K562 (cell line): ENCODE measurements at regions not wholly inside any gene's neighbourhood (a gene's known extent, or its start where the extent isn't known, plus 50 kb on each side); places are given as distances from the start of the nearest gene placed in this dataset.
A peak's percentile ranks its signal among the peaks of the same experiment; 100 is the strongest.

Source experiments
- BRD4 ChIP-seq: fragments of 200-600 bp; sonication (generic); IDR thresholded peaks from 2 replicates; pipeline ENCODE4 v1.6.1; 2017; ENCODE audit warnings: inconsistent platforms
- EP300 ChIP-seq: IDR thresholded peaks from 2 replicates; pipeline ENCODE4 v1.6.1; 2012; ENCODE audit warnings: low read length, improper control_type of control experiment
- GATA2 ChIP-seq: sonication (generic); formaldehyde crosslinking; IDR thresholded peaks from 2 replicates; pipeline ENCODE4 v1.4.0; 2020; ENCODE audit warnings: mild to moderate bottlenecking, missing genetic modification reagents
- L3MBTL2 ChIP-seq: fragments of 450-650 bp; IDR thresholded peaks from 2 replicates; pipeline ENCODE4 v1.6.1; 2016; ENCODE audit warnings: mild to moderate bottlenecking, moderate library complexity
- MBD2 ChIP-seq: sonication (generic); IDR thresholded peaks from 2 replicates; pipeline ENCODE4 v1.6.1; 2016; ENCODE audit warnings: low read depth, borderline replicate concordance
- MCM7 ChIP-seq, 2 experiments: fragments of 450-650 bp; IDR thresholded peaks; 2 replicates each; pipeline ENCODE4 v1.6.1; 2016 to 2018
- MTA3 ChIP-seq: fragments of 450-650 bp; formaldehyde crosslinking; IDR thresholded peaks from 2 replicates; pipeline ENCODE4 v1.6.1; 2017; ENCODE audit warnings: mild to moderate bottlenecking, borderline replicate concordance
- NFE2L1 ChIP-seq: fragments of 450-650 bp; IDR thresholded peaks from 2 replicates; pipeline ENCODE4 v1.6.1; 2016; ENCODE audit warnings: missing genetic modification characterization, low read depth, mild to moderate bottlenecking, missing compliant biosample characterization, moderate library complexity, borderline replicate concordance
- OTX1 ChIP-seq: fragments of 450-650 bp; formaldehyde crosslinking; IDR thresholded peaks from 2 replicates; pipeline ENCODE4 v1.4.0; 2022; ENCODE audit warnings: mild to moderate bottlenecking
- SIN3A ChIP-seq, 2 experiments: fragments of 150-350 bp in 1 of 2; IDR thresholded peaks; 2 replicates each; pipeline ENCODE4 v1.6.1; 2011 to 2016; ENCODE audit warnings: borderline replicate concordance in 2 of 2, low read depth in 2 of 2, low read length in 2 of 2, mild to moderate bottlenecking in 2 of 2, moderate library complexity in 2 of 2; ENCODE audit not compliant: control insufficient read depth in 1 of 2
- TCFL5 ChIP-seq: fragments of 250-450 bp; sonication (Bioruptor Pico); conservative IDR thresholded peaks from 2 replicates; pipeline ENCODE4 v1.6.1; 2021; ENCODE audit warnings: mild to moderate bottlenecking, moderate library complexity, matching md5 sums
- TSC22D4 ChIP-seq: fragments of 450-650 bp; IDR thresholded peaks from 2 replicates; pipeline ENCODE4 v1.6.1; 2016; ENCODE audit warnings: missing genetic modification characterization, missing biosample characterization, control low read depth
- XRCC5 ChIP-seq: fragments of 200-400 bp; formaldehyde crosslinking; IDR thresholded peaks from 2 replicates; pipeline ENCODE4 v1.6.1; 2017; ENCODE audit warnings: low read depth, mild to moderate bottlenecking, low read length
- ZNF764 ChIP-seq: fragments of 250-450 bp; sonication (Bioruptor Pico); IDR thresholded peaks from 2 replicates; pipeline ENCODE4 v1.4.0; 2020; ENCODE audit warnings: low read depth, mild to moderate bottlenecking, moderate library complexity
- TF ChIP-seq, protein P1 (sequence below), 3 experiments: fragments of 200-800 bp in 1 of 3; fragments of 250-450 bp in 1 of 3; fragments of 450-650 bp in 1 of 3; sonication (Bioruptor Pico) in 1 of 3; sonication (Bioruptor generic) in 1 of 3; formaldehyde crosslinking in 1 of 3; IDR thresholded peaks; 2 replicates each; pipeline versions ENCODE4 v1.6.1 to v1.8.0; 2016 to 2022; ENCODE audit warnings: mild to moderate bottlenecking in 2 of 3, missing genetic modification characterization in 2 of 3, missing compliant biosample characterization in 1 of 3, moderate library complexity in 1 of 3
- TF ChIP-seq, protein P2 (sequence below), 3 experiments: IDR thresholded peaks in 2 of 3; conservative IDR thresholded peaks in 1 of 3; 2 replicates each; pipeline ENCODE4 v1.5.1; 2011 to 2012; ENCODE audit warnings: low read length in 3 of 3, mild to moderate bottlenecking in 3 of 3, control low read depth in 2 of 3, improper control_type of control experiment in 1 of 3, inconsistent platforms in 1 of 3, low read depth in 1 of 3, mixed read lengths in 1 of 3, moderate library complexity in 1 of 3; ENCODE audit not compliant: insufficient read depth in 2 of 3
- TF ChIP-seq, protein P3 (sequence below): sonication (generic); formaldehyde crosslinking; IDR thresholded peaks from 2 replicates; pipeline ENCODE4 v1.8.0; 2022; ENCODE audit warnings: mild to moderate bottlenecking, missing genetic modification reagents

DNA sequence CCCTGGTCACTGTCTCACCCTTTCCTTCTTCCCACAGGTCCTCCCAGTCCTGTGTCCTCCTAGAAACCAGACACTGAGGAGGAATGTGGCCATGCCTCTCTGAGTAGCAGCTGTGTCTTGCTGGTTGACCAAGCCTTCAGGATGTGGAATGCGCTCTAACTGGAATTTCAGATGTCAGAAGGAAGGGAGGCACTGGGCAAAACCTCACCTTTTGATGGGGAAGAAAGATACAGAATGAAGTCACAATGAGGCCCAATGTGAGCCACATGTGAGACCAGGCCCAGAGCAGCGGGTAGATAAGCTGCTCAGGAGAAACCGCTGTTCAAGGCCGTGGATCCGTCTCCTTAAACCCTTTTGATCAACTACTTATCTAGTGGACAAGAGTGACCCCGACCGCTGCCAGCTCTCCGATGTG lies 54.8 kb upstream of the ECHDC3 start (continued):
- TF ChIP-seq, protein P1, sequence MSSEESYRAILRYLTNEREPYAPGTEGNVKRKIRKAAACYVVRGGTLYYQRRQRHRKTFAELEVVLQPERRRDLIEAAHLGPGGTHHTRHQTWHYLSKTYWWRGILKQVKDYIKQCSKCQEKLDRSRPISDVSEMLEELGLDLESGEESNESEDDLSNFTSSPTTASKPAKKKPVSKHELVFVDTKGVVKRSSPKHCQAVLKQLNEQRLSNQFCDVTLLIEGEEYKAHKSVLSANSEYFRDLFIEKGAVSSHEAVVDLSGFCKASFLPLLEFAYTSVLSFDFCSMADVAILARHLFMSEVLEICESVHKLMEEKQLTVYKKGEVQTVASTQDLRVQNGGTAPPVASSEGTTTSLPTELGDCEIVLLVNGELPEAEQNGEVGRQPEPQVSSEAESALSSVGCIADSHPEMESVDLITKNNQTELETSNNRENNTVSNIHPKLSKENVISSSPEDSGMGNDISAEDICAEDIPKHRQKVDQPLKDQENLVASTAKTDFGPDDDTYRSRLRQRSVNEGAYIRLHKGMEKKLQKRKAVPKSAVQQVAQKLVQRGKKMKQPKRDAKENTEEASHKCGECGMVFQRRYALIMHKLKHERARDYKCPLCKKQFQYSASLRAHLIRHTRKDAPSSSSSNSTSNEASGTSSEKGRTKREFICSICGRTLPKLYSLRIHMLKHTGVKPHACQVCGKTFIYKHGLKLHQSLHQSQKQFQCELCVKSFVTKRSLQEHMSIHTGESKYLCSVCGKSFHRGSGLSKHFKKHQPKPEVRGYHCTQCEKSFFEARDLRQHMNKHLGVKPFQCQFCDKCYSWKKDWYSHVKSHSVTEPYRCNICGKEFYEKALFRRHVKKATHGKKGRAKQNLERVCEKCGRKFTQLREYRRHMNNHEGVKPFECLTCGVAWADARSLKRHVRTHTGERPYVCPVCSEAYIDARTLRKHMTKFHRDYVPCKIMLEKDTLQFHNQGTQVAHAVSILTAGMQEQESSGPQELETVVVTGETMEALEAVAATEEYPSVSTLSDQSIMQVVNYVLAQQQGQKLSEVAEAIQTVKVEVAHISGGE (CRISPR knock-in tag; IDR thresholded peaks at IDR 0.05), result peak in 2 of 3 experiments; percentile 63 to 69; a peak in 3 of 6 replicates
- TF ChIP-seq SIN3A (IDR thresholded peaks at IDR 0.05; ENCODE audit: borderline replicate concordance in 2 of 2, control insufficient read depth in 1 of 2, low read depth in 2 of 2, low read length in 2 of 2) (no peak), NFE2L1 (no peak), TSC22D4 (tag) (no peak), OTX1 (CRISPR knock-in tag) (no peak), GATA2 (0 out of 2 replicates have a peak, but pooled peaks have one; percentile 39), BRD4 (no peak), MBD2 (no peak), ZNF764 (CRISPR knock-in tag) (no peak), XRCC5 (no peak), EP300 (peak; percentile 57; the same call in 1 of the 2 replicates), L3MBTL2 (peak; percentile 84), MTA3 (0 out of 2 replicates have a peak, but pooled peaks have one; percentile 61), MCM7 (IDR thresholded peaks at IDR 0.05) (no peak), TCFL5 (CRISPR knock-in tag) (no peak)
- TF ChIP-seq, protein P2, sequence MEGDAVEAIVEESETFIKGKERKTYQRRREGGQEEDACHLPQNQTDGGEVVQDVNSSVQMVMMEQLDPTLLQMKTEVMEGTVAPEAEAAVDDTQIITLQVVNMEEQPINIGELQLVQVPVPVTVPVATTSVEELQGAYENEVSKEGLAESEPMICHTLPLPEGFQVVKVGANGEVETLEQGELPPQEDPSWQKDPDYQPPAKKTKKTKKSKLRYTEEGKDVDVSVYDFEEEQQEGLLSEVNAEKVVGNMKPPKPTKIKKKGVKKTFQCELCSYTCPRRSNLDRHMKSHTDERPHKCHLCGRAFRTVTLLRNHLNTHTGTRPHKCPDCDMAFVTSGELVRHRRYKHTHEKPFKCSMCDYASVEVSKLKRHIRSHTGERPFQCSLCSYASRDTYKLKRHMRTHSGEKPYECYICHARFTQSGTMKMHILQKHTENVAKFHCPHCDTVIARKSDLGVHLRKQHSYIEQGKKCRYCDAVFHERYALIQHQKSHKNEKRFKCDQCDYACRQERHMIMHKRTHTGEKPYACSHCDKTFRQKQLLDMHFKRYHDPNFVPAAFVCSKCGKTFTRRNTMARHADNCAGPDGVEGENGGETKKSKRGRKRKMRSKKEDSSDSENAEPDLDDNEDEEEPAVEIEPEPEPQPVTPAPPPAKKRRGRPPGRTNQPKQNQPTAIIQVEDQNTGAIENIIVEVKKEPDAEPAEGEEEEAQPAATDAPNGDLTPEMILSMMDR (IDR thresholded peaks at IDR 0.05 in 2 of 3, conservative IDR thresholded peaks at IDR 0.05 in 1 of 3; ENCODE audit: insufficient read depth in 2 of 3, low read depth in 1 of 3, low read length in 3 of 3), result no peak
- TF ChIP-seq, protein P3, sequence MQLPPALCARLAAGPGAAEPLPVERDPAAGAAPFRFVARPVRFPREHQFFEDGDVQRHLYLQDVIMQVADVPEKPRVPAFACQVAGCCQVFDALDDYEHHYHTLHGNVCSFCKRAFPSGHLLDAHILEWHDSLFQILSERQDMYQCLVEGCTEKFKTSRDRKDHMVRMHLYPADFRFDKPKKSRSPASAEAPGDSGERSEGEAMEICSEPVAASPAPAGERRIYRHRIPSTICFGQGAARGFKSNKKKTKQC (CRISPR knock-in tag), result no peak
